CD4-positive, alpha-beta T cell (primary cell): ENCODE measurements at regions not wholly inside any gene's neighbourhood (a gene's known extent, or its start where the extent isn't known, plus 50 kb on each side); places are given as distances from the start of the nearest gene placed in this dataset.

ENCODE experiments used
- ATAC-seq: fragments of 200-7000 bp; cut with Tn5 transposase; one replicate; pipeline ENCODE4 v1.10.0; 2022; ENCODE audit warnings: mild to moderate bottlenecking; ENCODE audit not compliant: poor library complexity
- CTCF ChIA-PET: fragments of 350-600 bp; sonication (Branson Sonifier 250); formaldehyde crosslinking; loops from one replicate; lab custom pipeline; 2021; ENCODE audit warnings: antibody characterized with exemption, inconsistent platforms; lab: Charles Lee
- POLR2A ChIA-PET: fragments of 350-600 bp; sonication (Branson Sonifier 250); formaldehyde crosslinking; loops from one replicate; lab custom pipeline; 2021; ENCODE audit warnings: antibody characterized with exemption, inconsistent platforms; lab: Charles Lee
- DNase-seq, 14 experiments: peaks; one replicate each; pipeline ENCODE4 v3.0.0-alpha.2; 2013 to 2020; ENCODE audit warnings: mixed read lengths in 2 of 14
- H3K27ac ChIP-seq, 2 donors: one replicate each; pipeline versions ENCODE4 v1.5.1 to v1.7.0; 2013; ENCODE audit warnings: low read length in 2 of 2, low read depth in 1 of 2, mild to moderate bottlenecking in 1 of 2
- H3K27me3 ChIP-seq, 2 experiments: 1 replicate in 1 of 2; 2 replicates in 1 of 2; pipeline versions ENCODE4 v1.6.1 to v1.7.0; 2013; ENCODE audit warnings: low read length in 2 of 2, control low read depth in 1 of 2, mild to moderate bottlenecking in 1 of 2, moderate library complexity in 1 of 2; ENCODE audit not compliant: insufficient read depth in 2 of 2, control insufficient read depth in 1 of 2
- H3K36me3 ChIP-seq: one replicate; pipeline ENCODE4 v1.6.1; 2013; ENCODE audit warnings: low read length, control low read depth; ENCODE audit not compliant: insufficient read depth
- H3K4me1 ChIP-seq: one replicate; pipeline ENCODE4 v1.6.1; 2013; ENCODE audit warnings: low read length, control low read depth; ENCODE audit not compliant: insufficient read depth
- H3K4me3 ChIP-seq: one replicate; pipeline ENCODE4 v1.5.1; 2013; ENCODE audit warnings: mild to moderate bottlenecking, low read length, moderate library complexity
- H3K9me3 ChIP-seq, 2 experiments: 1 replicate in 1 of 2; 2 replicates in 1 of 2; pipeline versions ENCODE4 v1.6.1 to v1.7.0; 2013; ENCODE audit warnings: low read length in 2 of 2, mild to moderate bottlenecking in 2 of 2, control low read depth in 1 of 2, moderate library complexity in 1 of 2; ENCODE audit not compliant: control insufficient read depth in 1 of 2, insufficient read depth in 1 of 2
- H3K27ac Mint-ChIP-seq: one replicate; pipeline ENCODE4 v1.8.0; 2020; ENCODE audit warnings: mixed read lengths
- H3K27me3 Mint-ChIP-seq: one replicate; pipeline ENCODE4 v1.8.0; 2021; ENCODE audit warnings: mixed read lengths
- H3K36me3 Mint-ChIP-seq: one replicate; pipeline ENCODE4 v1.8.0; 2021; ENCODE audit warnings: low read depth, mixed read lengths
- H3K4me1 Mint-ChIP-seq: one replicate; pipeline ENCODE4 v1.8.0; 2021; ENCODE audit warnings: low read depth, mixed read lengths
- H3K4me3 Mint-ChIP-seq: one replicate; pipeline ENCODE4 v1.8.0; 2020; ENCODE audit warnings: mild to moderate bottlenecking, mixed read lengths
- H3K9me3 Mint-ChIP-seq: one replicate; pipeline ENCODE4 v1.8.0; 2020; ENCODE audit warnings: mixed read lengths
- intact Hi-C, 2 experiments: fragments of 100-400 bp; cut with DNase I in 1 of 2; cut with micrococcal nuclease in 1 of 2; formaldehyde crosslinking; loops; one replicate each; pipeline versions ENCODE4 v1.15.1 to v1.9.0; 2023 to 2025; cut with DNase I, micrococcal nuclease
- TF ChIP-seq, protein P1 (sequence below): fragments of 200-600 bp; IDR thresholded peaks from one replicate; pipeline ENCODE4 v1.8.0; 2022; ENCODE audit warnings: antibody characterized with exemption, mild to moderate bottlenecking

GRCh38 chr6:47366335-47366890 is 56.7 kb upstream of the TNFRSF21 start:
- TF ChIP-seq, protein P1, sequence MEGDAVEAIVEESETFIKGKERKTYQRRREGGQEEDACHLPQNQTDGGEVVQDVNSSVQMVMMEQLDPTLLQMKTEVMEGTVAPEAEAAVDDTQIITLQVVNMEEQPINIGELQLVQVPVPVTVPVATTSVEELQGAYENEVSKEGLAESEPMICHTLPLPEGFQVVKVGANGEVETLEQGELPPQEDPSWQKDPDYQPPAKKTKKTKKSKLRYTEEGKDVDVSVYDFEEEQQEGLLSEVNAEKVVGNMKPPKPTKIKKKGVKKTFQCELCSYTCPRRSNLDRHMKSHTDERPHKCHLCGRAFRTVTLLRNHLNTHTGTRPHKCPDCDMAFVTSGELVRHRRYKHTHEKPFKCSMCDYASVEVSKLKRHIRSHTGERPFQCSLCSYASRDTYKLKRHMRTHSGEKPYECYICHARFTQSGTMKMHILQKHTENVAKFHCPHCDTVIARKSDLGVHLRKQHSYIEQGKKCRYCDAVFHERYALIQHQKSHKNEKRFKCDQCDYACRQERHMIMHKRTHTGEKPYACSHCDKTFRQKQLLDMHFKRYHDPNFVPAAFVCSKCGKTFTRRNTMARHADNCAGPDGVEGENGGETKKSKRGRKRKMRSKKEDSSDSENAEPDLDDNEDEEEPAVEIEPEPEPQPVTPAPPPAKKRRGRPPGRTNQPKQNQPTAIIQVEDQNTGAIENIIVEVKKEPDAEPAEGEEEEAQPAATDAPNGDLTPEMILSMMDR = no peak
- Histone ChIP-seq H3K27me3 (peaks cover 0 to under 1% of the 10 kb centered on the region in 2 experiments), H3K4me3 (no peak overlapping the region), H3K27ac (no peak overlapping the region), H3K4me1 (no peaks in the 10 kb centered on the region), H3K36me3 (no peaks in the 10 kb centered on the region), H3K9me3 (no peaks in the 10 kb centered on the region)
- intact Hi-C loops = no loop called here
- ATAC-seq (no peak), DNase-seq (no peak)
- Mint-ChIP-seq H3K27ac (no peak overlapping the region), H3K27me3 (no peaks in the 10 kb centered on the region), H3K4me3 (no peak overlapping the region), H3K4me1 (no peaks in the 10 kb centered on the region), H3K9me3 (no peaks in the 10 kb centered on the region), H3K36me3 (no peaks in the 10 kb centered on the region)
- CTCF ChIA-PET = no interaction called here
- POLR2A ChIA-PET = no interaction called here

DNA sequence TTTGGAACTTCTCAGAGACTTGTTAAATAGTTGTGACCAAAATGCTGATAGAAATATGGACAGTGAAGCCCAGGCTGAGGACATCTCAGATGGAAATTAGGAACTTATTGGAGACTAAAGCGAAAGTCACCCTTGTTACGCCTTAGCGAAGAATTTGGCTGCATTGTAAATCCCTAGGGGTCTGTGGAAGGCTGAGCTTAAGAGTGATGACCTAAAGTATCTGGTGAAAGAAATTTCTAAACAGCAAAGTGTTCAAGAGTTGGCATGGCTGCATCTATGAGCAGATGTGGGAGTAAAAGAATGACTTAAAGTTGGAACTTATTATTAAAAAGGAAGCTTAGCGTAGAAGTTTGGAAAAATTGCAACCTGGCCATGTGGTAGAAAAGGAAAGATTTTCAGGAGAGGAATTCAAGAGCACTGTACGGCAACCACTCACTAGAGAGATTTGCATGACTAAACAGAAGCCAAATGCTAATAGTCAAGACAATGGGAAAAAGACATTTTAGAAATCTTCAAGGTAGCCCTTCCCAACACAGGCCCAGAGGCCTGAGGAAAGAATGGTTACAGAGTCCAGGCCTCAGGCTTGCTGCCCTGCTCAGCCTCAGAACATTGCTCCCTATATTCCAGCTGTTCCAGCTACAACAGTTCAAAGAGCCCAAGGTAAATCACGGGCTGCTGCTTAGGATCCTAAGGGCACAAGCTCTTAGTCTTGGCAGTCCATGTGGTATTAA is 61.6 kb upstream of the TNFRSF21 start:
- DNase-seq = no peak
- POLR2A ChIA-PET = no interaction called here

DNA sequence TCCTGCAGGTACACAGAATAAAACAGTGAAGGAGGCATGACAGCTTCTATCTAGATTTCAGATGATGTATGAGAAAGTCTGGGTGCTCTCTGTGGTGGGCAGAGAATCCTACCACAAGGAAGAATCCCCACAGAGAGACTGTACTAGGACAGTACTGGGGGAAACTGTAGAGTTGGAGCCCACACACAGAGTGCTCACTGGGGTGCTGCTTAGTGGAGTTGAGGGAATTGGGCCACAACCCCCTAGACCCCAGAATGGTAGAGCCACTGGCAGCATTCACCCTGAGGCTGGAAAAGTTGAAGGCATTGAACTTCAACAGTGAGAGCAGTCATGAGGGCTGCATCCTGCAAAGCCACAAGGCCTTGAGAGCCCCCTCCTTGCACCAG is 62.2 kb upstream of the TNFRSF21 start:
- H3K36me3 ChIP-seq = no peaks in the 10 kb centered on the region
- no peaks in the 10 kb centered on the region for H3K4me1 ChIP-seq
- H3K36me3 Mint-ChIP-seq = no peaks in the 10 kb centered on the region
- no peak for DNase-seq
- no peaks in the 10 kb centered on the region for H3K9me3 ChIP-seq
- TF ChIP-seq, protein P1 = no peak
- H3K4me3 ChIP-seq = no peak overlapping the region
- H3K27me3 Mint-ChIP-seq = no peaks in the 10 kb centered on the region
- no peak overlapping the region for H3K27ac Mint-ChIP-seq
- no peak overlapping the region for H3K27ac ChIP-seq
- no peaks in the 10 kb centered on the region for H3K4me1 Mint-ChIP-seq
- no peak for ATAC-seq
- H3K27me3 ChIP-seq = no peaks in the 10 kb centered on the region
- intact Hi-C loops = no loop called here
- no peak overlapping the region for H3K4me3 Mint-ChIP-seq
- POLR2A ChIA-PET = no interaction called here
- no peaks in the 10 kb centered on the region for H3K9me3 Mint-ChIP-seq
- CTCF ChIA-PET = no interaction called here

More for the DNA sequence above, 61.6 kb upstream of the TNFRSF21 start:
- no peaks in the 10 kb centered on the region for H3K27me3 ChIP-seq
- TF ChIP-seq, protein P1 = no peak
- H3K4me1 ChIP-seq = no peaks in the 10 kb centered on the region
- H3K27ac ChIP-seq = no peak overlapping the region
- CTCF ChIA-PET = no interaction called here
- no peaks in the 10 kb centered on the region for H3K4me1 Mint-ChIP-seq
- H3K9me3 ChIP-seq = no peaks in the 10 kb centered on the region
- intact Hi-C loops = no loop called here
- H3K9me3 Mint-ChIP-seq = no peaks in the 10 kb centered on the region
- H3K27ac Mint-ChIP-seq = no peak overlapping the region
- no peak for ATAC-seq
- H3K4me3 ChIP-seq = no peak overlapping the region
- H3K36me3 ChIP-seq = no peaks in the 10 kb centered on the region
- H3K36me3 Mint-ChIP-seq = no peaks in the 10 kb centered on the region
- no peak overlapping the region for H3K4me3 Mint-ChIP-seq
- H3K27me3 Mint-ChIP-seq = no peaks in the 10 kb centered on the region
